Stomach (tissue), 4 donors: ENCODE measurements at regions not wholly inside any gene's neighbourhood (a gene's known extent, or its start where the extent isn't known, plus 50 kb on each side); places are given as distances from the start of the nearest gene placed in this dataset.

ENCODE experiments used
- POLR2A ChIP-seq, 4 donors: fragments of 450-650 bp; IDR thresholded peaks; one replicate each; pipeline ENCODE4 v1.6.1; 2016; ENCODE audit warnings: antibody characterized with exemption in 4 of 4, control low read depth in 2 of 4, mild to moderate bottlenecking in 1 of 4, moderate library complexity in 1 of 4
- POLR2AphosphoS5 ChIP-seq, 3 donors: sonication (generic); formaldehyde crosslinking; IDR thresholded peaks; one replicate each; pipeline ENCODE4 v1.6.1; 2016; ENCODE audit warnings: antibody characterized with exemption in 3 of 3
- TF ChIP-seq, protein P1 (sequence below), 7 experiments: fragments of 450-650 bp in 4 of 7; fragments of 200-600 bp in 3 of 7; sonication (generic) in 3 of 7; IDR thresholded peaks; one replicate each; pipeline ENCODE4 v1.5.1; 2016 to 2019; ENCODE audit warnings: antibody characterized with exemption in 7 of 7, control low read depth in 2 of 7, mild to moderate bottlenecking in 1 of 7

DNA sequence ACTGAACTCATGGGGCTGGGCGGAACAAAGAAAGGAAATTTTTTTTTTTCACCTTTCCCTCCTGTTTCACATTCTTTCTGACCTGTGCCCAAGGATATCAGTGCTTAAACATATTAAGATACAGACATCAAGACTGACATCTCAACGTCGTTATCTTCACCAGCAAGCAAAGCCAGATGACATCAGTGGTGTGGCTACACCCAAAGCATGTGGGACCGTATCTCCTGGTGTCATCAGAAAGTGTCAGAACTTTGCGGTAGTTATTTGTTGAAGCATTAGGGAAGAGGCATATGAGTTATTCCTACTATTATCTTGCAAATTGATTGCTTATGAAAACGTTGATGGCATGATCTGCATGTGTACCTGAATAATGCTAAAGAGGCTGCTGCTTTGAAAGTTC lies 487.4 kb downstream of the TLE4 start:
- TF ChIP-seq, protein P1, sequence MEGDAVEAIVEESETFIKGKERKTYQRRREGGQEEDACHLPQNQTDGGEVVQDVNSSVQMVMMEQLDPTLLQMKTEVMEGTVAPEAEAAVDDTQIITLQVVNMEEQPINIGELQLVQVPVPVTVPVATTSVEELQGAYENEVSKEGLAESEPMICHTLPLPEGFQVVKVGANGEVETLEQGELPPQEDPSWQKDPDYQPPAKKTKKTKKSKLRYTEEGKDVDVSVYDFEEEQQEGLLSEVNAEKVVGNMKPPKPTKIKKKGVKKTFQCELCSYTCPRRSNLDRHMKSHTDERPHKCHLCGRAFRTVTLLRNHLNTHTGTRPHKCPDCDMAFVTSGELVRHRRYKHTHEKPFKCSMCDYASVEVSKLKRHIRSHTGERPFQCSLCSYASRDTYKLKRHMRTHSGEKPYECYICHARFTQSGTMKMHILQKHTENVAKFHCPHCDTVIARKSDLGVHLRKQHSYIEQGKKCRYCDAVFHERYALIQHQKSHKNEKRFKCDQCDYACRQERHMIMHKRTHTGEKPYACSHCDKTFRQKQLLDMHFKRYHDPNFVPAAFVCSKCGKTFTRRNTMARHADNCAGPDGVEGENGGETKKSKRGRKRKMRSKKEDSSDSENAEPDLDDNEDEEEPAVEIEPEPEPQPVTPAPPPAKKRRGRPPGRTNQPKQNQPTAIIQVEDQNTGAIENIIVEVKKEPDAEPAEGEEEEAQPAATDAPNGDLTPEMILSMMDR (IDR thresholded peaks at IDR 0.05), result no peak
- TF ChIP-seq POLR2AphosphoS5 (IDR thresholded peaks at IDR 0.05), result no peak
- TF ChIP-seq POLR2A (IDR thresholded peaks at IDR 0.05), result no peak
